ENCODE measurements at regions not wholly inside any gene's neighbourhood (a gene's known extent, or its start where the extent isn't known, plus 50 kb on each side); places are given as distances from the start of the nearest gene placed in this dataset.

DNA sequence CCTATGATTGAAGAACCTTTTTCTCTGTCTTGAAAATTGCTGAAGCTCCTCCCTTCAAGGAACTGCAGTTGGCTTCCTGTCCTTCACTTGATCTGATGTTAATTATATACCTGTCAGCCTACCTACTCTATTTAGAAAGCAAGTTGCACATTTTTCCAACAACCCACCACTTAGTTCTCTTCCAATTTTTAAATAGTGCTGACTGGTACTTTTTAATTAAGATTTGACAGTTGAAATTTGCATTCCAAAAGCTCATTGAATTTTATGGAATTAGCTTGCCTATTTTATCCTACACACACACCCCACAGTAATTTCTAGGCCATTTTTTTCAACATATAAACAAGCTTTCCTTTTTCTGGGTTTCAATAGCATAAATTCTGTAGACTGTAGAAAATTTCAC, 820.3 kb upstream of the FAT3 start:
- DNase-seq (ENCODE audit: low spot score in 2 of 2) (no peak), FAIRE-seq (no peak)

DNA sequence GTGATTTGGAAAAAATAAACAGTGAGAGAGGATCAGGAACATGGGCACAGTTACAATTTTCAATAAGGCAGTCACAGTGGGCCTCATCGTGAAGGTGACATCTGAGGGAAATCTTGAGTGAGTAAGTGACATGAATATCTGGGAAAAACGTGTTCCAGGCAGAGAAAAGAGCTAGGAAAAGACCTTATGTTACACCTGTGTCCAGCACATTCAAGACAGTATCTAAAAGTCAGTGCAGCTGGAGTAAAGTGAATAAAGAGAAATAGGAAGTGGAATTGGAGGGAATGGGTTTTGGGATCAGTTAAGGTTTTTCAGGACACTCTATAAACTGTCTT, 827.5 kb upstream of the FAT3 start:
- DNase-seq (ENCODE audit: low spot score in 2 of 2), result no peak
- FAIRE-seq, result no peak

DNA sequence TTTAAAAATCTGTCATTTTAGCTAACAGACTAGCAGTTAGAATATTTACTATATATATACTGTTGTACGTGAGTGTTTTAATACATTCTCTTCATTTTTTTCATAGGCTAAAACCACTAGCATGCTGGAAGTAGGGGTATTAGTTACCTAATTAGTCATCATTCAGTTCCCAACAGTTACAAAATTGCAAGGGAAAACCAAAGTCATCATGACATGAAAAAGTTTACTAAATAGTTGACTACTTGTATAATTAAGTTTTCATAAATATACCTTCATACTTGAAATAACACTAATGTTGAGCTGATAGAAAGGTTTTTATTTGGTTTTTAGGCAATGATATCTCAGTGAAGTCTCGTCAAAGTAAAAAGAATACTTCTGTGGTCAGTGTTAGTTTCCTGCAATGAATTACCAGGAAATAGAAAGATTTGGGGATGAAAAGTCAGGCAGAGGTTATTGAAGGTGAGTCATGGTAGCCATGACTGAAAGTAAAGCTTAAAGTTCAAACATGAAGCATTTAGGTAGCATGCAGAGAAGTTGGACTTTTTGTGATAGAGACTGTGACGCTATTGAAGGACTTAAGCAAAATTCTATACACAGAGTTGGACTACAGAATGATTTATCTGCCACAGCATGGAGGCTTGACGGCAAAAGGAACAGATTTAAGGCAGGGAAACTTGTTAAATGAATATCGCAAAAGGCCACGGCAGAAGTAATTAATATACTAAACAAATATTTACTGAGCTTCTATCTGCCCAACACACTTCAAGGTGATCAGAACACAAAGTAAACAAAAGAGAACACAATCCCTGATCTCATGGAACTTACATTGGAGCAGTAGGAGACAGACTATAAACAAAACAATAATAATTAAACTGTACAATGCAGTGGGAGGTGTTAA, 828.1 kb upstream of the FAT3 start:
- FAIRE-seq (no peak), DNase-seq (ENCODE audit: low spot score in 2 of 2) (no peak)

DNA sequence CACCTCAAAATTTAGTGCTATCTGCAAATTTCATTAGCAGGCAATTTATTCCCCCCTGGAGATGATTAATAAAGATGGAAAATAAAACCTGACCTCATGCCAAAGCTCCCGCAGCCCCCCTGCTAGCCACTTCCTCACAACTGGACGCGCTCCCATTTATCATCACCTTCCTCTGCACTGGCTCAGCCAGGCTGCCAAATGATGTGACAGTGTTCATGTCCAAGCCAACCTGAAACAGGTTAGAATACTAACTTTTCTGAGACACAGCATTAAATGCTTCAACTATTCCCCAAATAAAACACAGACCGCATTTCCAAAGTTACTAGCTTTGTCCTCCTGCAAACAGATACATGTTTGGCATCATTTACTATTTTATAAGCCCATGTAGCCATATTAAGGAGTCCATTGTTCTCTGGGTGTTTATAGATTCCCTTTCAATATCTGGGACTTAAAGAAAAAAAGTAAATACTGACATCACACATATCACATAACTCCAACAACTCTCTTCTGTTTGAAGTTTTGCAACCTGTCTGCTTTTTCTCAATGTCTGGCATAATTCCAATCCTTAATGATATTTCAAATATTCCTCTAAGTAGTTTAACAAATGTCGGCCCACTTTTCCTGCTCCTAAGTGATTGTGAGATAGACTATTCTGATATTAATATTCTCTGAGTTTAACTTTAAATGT, 829.7 kb upstream of the FAT3 start:
- FAIRE-seq (no peak), DNase-seq (ENCODE audit: low spot score in 2 of 2) (no peak)

- no peak for FAIRE-seq
- DNase-seq (ENCODE audit: low spot score in 2 of 2), result no peak
These were observed 830.4 kb upstream of the FAT3 start for GRCh38 chr11:91394073-91394726.

GRCh38 chr11:91382946-91383345, 841.7 kb upstream of the FAT3 start:
- FAIRE-seq, result no peak
- DNase-seq (ENCODE audit: low spot score in 2 of 2), result no peak

- no peak for DNase-seq (ENCODE audit: low spot score in 2 of 2)
- FAIRE-seq, result no peak
These were observed 849.8 kb upstream of the FAT3 start for GRCh38 chr11:91374794-91375193.

GRCh38 chr11:91373497-91373896, 851.1 kb upstream of the FAT3 start:
- no peak for FAIRE-seq

DNA sequence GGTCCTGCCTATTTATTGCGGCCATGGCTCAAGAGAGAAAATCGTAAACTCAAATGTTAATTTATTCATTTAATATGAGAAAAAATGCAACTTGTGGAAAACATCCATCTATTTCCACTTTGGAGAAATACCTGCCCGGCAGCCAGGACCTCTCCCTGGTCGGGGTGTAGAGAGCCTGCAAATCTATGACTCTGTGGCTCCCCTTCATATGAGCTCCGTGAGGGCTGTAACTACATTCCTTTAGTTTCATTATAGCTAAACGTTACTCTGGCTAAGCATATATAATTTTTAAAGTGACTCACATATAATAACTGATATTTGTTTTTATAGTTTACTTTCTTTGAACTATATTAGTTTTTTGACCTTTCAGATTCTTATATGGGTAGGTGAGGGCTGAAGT, 857.8 kb upstream of the FAT3 start:
- no peak for DNase-seq (ENCODE audit: low spot score in 2 of 2)

More at GRCh38 chr11:91373497-91373896, 851.1 kb upstream of the FAT3 start:
- no peak for DNase-seq (ENCODE audit: low spot score in 2 of 2)

GRCh38 chr11:91365986-91366585, 858.5 kb upstream of the FAT3 start:
- FAIRE-seq, result no peak
- no peak for DNase-seq (ENCODE audit: low spot score in 2 of 2)

More for the DNA sequence above, 857.8 kb upstream of the FAT3 start:
- no peak for FAIRE-seq

DNA sequence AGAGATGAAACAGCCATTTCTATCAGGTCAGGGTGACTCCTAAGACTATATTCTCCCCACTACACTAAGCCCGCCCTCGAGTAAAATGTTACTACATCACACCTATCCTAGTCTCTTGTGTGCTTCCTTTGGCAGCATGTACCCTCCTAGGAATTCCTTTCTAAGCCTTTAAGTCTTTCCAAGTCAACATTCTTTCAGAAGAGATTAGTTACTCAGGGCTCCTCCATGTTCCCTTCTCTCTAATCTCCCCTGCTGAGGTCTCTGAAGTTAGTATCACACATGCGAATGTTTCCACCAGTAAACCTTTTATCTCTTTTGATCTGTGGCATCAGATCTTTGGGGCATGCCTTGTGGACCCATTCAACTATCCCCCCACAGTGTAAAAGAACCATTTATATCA, 873.7 kb upstream of the FAT3 start:
- FAIRE-seq, result no peak
- DNase-seq (ENCODE audit: low spot score in 2 of 2), result no peak

DNA sequence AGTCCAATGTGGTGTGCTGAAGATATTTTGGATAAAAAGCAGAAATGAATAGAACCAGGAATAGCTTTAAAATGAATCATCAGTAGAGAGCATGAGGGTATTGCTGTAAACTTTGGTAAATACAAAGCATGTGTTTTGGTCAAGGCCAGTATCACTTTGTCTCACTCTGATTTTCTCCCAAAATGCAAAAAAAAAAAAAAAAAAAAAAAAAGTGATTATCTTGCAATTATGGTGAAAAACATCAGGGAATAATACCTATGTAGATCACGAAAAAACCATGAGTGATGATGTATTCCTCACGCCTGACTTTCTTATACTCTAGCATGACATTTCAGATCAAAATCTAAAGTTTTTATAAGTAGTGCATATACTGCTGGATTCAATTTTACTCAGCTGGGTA, 897.9 kb upstream of the FAT3 start:
- FAIRE-seq (no peak), DNase-seq (ENCODE audit: low spot score in 2 of 2) (no peak)

GRCh38 chr11:91326280-91326679, 898.3 kb upstream of the FAT3 start:
- DNase-seq (ENCODE audit: low spot score in 2 of 2) (no peak), FAIRE-seq (no peak)

GRCh38 chr11:91314521-91314920, 910.1 kb upstream of the FAT3 start:
- FAIRE-seq (no peak), DNase-seq (ENCODE audit: low spot score in 2 of 2) (no peak)

GRCh38 chr11:91312541-91312940, 912.1 kb upstream of the FAT3 start:
- FAIRE-seq, result no peak
- DNase-seq (ENCODE audit: low spot score in 2 of 2), result no peak

- no peak for FAIRE-seq
- no peak for DNase-seq (ENCODE audit: low spot score in 2 of 2)
These were observed 914.5 kb upstream of the FAT3 start for GRCh38 chr11:91310085-91310484.

GRCh38 chr11:91308069-91308468, 916.5 kb upstream of the FAT3 start:
- DNase-seq (ENCODE audit: low spot score in 2 of 2) (no peak), FAIRE-seq (no peak)

- FAIRE-seq (no peak), DNase-seq (ENCODE audit: low spot score in 2 of 2) (no peak)
These were observed 919.2 kb upstream of the FAT3 start for GRCh38 chr11:91305402-91305801.

GRCh38 chr11:91303749-91304148, 920.9 kb upstream of the FAT3 start:
- FAIRE-seq, result no peak
- DNase-seq (ENCODE audit: low spot score in 2 of 2), result no peak

- DNase-seq (ENCODE audit: low spot score in 2 of 2) (no peak), FAIRE-seq (no peak)
These were observed 924.6 kb upstream of the FAT3 start for GRCh38 chr11:91299980-91300379.

- FAIRE-seq, result no peak
These were observed 928.0 kb upstream of the FAT3 start for GRCh38 chr11:91296629-91297028.

More at GRCh38 chr11:91296629-91297028, 928.0 kb upstream of the FAT3 start:
- no peak for DNase-seq (ENCODE audit: low spot score in 2 of 2)
